ENCODE measurements at regions not wholly inside any gene's neighbourhood (a gene's known extent, or its start where the extent isn't known, plus 50 kb on each side); places are given as distances from the start of the nearest gene placed in this dataset.

DNA sequence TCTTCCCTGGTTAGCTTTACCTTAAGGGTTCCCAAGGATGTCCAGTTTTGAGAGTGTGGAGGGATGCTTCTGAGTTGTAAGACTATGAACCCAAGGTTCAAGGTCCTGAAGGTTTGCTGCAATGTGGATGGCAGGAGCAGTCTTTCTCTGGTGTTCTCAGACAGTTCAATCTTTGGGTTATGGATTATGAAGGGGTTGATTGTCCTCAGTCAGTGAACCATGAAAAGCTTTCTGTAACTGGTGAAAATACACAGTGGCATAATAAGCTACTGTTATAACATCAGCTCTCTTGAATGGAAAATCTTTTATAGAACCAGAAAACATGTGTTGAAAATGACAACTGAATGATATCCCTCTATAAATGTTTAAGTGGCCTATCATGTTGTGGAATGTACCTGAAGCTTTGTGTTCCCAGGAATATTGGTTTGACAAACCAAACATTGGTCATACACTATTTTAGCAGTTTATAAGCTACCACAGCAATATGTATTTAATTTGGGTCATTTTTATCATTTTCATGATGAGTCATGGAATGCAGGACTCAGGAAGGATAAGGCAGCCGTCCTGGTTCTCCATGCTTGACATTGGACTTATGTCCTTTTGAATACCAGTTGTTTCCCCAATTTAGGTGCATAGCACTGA lies 1041.8 kb upstream of the ARRDC3 start:
- TF ChIP-seq POLR2A (IDR thresholded peaks at IDR 0.05), result no peak
- TF ChIP-seq EP300 (IDR thresholded peaks at IDR 0.05), result no peak
- TF ChIP-seq CTCF (IDR thresholded peaks at IDR 0.05), result no peak
- DNase-seq, result no peak
- Histone ChIP-seq H3K36me3 (no peaks in the 10 kb centered on the region), H3K27me3 (no peaks in the 10 kb centered on the region), H3K27ac (no peak overlapping the region), H3K9me3 (no peaks in the 10 kb centered on the region), H3K4me1 (ENCODE audit: insufficient read depth) (no peaks in the 10 kb centered on the region), H3K4me3 (no peak overlapping the region)
- 58 to 79% (median 70%) methylated on average over 1 of the region's 1 CpG for WGBS, 3 donors
- intact Hi-C loops (cut with DNase I), result no loop called here

- no peak for DNase-seq
- no peak for TF ChIP-seq EP300 (IDR thresholded peaks at IDR 0.05)
- TF ChIP-seq CTCF (IDR thresholded peaks at IDR 0.05), result no peak
- no peak for TF ChIP-seq POLR2A (IDR thresholded peaks at IDR 0.05)
- H3K27me3 ChIP-seq, result no peaks in the 10 kb centered on the region
- intact Hi-C loops (cut with DNase I), result no loop called here
- H3K9me3 ChIP-seq, result no peaks in the 10 kb centered on the region
- no peak overlapping the region for H3K27ac ChIP-seq
- no peak overlapping the region for H3K4me3 ChIP-seq
- no peaks in the 10 kb centered on the region for H3K4me1 ChIP-seq (ENCODE audit: insufficient read depth)
- 70 to 77% (median 71%) methylated on average over 1 of the region's 1 CpG for WGBS, 3 donors
- H3K36me3 ChIP-seq, result no peaks in the 10 kb centered on the region
These were observed 1038.8 kb upstream of the ARRDC3 start for GRCh38 chr5:92421942-92422341.

DNA sequence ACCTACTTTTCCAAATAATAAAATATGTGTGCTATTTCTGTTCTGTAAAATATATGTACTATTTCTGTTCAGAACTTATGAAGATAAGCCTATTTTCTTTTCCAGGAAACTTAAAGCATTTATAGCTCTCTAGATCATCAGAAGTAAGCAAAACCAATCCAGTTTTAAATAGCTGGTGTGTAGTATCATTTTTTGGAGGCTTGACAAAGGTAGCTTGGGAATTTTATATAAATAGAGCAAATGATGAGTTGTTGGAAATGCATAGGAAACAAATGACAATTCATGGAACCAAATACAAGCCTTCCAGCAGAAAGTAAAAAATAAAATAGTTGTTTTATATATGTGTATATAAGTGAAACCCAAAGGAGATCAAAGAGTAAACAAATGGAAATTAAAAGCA lies 1038.1 kb upstream of the ARRDC3 start:
- H3K27ac ChIP-seq, result no peak overlapping the region
- H3K36me3 ChIP-seq, result no peaks in the 10 kb centered on the region
- intact Hi-C loops (cut with DNase I), result no loop called here
- H3K27me3 ChIP-seq, result no peaks in the 10 kb centered on the region
- no peak overlapping the region for H3K4me3 ChIP-seq
- no peaks in the 10 kb centered on the region for H3K4me1 ChIP-seq (ENCODE audit: insufficient read depth)
- no peaks in the 10 kb centered on the region for H3K9me3 ChIP-seq
- DNase-seq, result no peak
- TF ChIP-seq EP300 (IDR thresholded peaks at IDR 0.05), result no peak
- TF ChIP-seq POLR2A (IDR thresholded peaks at IDR 0.05), result no peak
- no peak for TF ChIP-seq CTCF (IDR thresholded peaks at IDR 0.05)

GRCh38 chr5:92419261-92419660 lies 1036.1 kb upstream of the ARRDC3 start:
- Histone ChIP-seq H3K9me3 (no peaks in the 10 kb centered on the region), H3K4me3 (no peak overlapping the region), H3K27ac (no peak overlapping the region), H3K36me3 (no peaks in the 10 kb centered on the region), H3K27me3 (no peaks in the 10 kb centered on the region), H3K4me1 (ENCODE audit: insufficient read depth) (no peaks in the 10 kb centered on the region)
- no peak for TF ChIP-seq EP300 (IDR thresholded peaks at IDR 0.05)
- TF ChIP-seq POLR2A (IDR thresholded peaks at IDR 0.05), result no peak
- no peak for TF ChIP-seq CTCF (IDR thresholded peaks at IDR 0.05)
- intact Hi-C loops (cut with DNase I), result no loop called here
- no peak for DNase-seq
